Limb (tissue), 2 donors: ENCODE measurements at regions not wholly inside any gene's neighbourhood (a gene's known extent, or its start where the extent isn't known, plus 50 kb on each side); places are given as distances from the start of the nearest gene placed in this dataset.

Experiments used
- DNase-seq, 2 donors: peaks; one replicate each; pipeline ENCODE4 v3.0.0-alpha.2; 2016; ENCODE audit errors: extremely low spot score in 2 of 2

DNA sequence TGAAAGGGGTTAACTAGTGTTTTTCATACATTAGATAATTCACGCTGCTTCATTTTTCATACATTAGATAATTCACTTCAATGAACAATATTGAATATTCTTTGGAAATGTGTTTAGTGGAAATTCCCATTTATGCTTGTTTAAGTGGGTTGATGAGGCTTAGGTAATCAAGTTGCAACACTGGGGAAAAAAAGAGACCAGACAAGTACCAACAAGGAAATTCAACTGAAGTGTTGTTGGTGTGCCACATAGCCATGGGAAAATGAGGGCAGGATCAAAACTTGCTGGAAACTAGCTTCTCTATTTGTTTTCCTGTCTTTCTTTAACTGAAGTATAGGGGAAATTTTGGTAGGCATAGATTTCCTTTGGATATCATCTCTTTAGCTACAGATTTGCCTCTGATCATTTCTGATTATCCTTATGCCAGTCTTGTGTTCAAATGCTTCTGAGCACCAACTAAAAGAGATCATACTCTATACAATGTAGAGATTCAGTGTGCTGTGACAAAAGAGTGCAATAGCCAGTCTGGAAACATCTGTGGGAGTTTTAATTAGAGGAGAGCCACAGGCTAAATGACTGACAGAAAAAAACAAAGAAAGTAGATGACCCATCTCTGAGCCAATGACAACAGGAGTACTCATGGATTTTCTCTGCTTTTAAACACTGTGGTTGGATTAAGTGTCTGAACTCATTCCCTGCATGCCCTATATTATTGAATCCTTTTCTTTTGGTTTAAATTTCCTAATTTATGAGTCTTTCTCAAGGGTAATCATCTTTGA, 67.6 kb upstream of the CTSC start:
- no peak for DNase-seq

DNA sequence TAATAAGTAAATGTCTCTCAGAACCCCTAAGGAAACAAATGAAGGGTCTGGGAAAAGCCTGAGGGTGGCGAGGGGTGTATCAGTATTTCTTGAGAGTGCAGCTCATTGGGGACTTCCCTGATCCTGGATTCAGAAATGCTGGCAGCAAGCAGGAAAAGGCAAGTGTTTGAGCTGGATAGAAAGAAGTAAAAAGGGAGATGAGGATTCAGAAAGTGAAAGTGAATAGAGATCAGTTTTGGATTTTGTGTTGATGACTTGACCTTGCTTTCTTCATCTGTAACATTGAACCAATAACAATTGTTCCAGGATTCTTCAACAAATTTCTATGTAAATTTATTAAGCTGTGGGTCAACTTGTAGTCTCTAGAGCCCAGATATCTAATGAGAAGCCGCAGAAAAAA, 66.9 kb upstream of the CTSC start:
- no peak for DNase-seq

DNA sequence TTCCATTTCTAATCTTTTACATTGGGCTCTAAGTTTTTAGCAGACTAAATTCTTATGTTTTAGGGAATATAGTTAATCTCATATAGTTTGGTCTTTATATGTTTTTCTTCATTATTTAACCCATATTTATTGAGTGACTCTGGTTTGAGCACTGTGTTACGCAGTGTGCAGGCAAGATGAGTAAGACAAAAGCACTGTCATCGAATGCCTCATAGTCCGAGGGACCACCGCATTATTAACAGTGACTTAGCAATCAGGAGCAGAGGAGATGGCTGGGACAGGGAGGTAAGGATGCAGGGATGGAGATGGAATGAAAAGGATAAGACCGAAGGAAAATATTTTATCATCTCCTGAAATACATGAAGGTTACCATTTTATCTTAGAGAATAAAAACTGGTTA, 65.2 kb upstream of the CTSC start:
- DNase-seq: no peak

DNA sequence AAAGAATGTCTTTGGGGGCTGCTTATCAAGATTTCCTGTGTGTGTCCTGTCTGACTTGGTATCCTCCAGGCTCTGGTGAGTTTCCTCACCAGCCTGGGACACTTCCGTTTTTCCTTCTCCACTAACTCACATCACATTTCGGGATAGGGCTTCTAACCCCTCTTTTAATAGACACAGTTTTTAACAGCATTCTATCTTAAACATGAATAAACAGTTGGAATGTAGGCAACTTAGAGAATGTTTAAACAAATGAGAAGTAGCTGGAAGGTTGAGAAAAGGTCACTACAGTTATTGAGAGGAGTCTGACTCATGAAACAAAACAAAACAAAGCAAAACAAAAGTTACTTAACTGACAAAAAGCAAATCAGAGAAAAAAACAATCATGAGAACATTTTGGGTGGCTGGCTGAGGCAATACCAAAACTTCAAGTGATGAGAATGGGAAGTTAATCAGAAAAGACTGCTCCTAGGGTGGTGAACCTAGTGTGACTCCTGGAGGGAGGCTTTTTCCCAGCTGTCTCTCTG, 64.7 kb upstream of the CTSC start:
- DNase-seq: no peak

DNA sequence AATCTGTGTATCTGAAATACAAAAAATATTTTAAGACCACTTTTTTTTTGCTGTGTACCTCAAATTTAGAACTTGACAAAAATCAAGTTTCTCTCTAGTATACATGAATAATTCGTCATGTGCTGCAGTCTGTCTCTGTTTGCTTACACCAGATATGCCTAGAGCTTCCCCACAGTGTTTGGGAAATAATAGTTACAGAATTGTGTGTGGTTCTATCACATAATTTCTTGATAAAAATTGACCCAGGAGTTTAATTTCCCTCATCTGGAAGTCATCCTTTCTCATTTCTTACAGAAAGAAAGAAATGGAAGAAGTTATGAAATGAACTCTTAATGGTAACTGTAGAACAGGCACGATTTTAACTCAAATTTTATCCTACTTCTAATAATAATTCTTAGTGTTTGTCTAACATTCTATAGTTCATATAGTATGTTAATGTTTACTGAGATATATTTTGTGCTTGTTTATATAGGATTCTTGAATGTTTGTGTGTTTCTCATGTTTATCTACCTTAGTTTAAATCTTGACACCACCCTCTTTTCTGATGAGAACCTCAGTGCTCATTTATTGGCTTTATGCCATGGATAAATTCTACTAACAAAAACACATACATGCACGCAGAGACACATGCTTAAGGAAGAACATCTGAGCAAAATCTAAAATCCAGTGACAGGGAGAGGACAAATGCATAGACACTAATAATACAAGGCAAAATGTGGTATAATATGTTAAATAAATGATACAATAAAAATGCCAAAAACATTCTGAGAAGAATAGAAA, 61.4 kb upstream of the CTSC start:
- DNase-seq: no peak

DNA sequence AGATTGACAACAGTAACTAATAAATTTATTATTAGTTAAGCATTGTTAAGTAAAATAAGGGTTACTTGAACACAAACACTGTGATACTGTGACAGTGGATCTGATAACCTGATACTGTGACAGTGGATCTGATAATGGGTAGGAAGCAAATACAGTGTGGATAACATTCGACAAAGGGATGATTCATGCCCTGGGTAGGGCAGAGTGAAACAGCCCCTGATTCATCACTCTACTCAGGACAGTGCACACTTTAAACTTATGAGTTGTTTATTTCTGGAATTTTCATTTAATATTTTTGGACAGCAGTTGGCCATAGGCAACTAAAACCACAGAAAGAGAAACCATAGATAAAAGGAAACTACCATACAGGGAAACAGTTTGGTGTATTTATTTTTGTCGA, 60.8 kb upstream of the CTSC start:
- DNase-seq: no peak

DNA sequence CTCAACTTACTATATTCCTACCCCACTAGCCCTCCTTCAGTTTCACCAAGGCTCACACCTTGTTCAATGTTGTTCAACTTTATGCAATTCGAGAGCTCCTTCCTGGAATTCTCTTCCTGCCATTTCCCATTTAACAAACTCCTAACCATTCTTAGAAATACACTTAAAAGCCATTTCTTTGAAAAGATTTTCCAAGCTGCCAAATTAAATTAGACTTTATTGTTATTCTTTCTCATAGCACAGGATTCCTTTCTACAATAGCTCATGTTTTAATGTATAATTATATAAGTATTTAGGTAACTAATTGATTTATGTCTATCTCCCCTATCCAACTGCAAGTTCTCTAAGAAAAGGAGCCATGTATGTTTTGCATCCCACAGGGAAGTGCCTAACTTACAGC, 52.7 kb upstream of the CTSC start:
- DNase-seq: no peak

DNA sequence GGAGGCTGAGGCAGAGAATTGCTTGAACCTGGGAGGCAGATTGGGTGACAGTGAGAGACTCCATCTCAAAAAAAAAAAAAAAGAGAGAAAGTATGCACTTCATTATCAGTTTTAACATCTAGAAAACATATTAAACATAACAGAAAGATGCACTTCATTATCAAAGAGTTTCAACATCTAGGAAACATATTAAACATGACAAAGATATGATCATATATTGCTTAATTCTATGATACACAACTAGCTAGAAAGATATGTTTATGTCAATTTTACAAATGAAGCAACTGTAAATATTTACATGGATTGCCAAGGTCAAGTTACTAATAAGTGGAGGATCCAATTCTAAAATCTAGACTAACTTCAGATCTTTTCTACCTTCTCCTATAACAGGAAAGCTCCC, 50.4 kb upstream of the CTSC start:
- DNase-seq: no peak
